Astrocyte (in vitro differentiated cells and primary cell): ENCODE measurements at regions not wholly inside any gene's neighbourhood (a gene's known extent, or its start where the extent isn't known, plus 50 kb on each side); places are given as distances from the start of the nearest gene placed in this dataset.

Source experiments
- DNase-seq: peaks from one replicate; pipeline ENCODE4 v3.0.0-alpha.2; 2010; ENCODE audit warnings: low read depth
- FAIRE-seq: peaks from 2 replicates; lab custom pipeline; 2011; peaks lifted over from hg19 to GRCh38; lab: Jason Lieb, UNC
- H2AFZ ChIP-seq: 2 replicates; pipeline ENCODE4 v1.6.0; 2012; ENCODE audit warnings: low read depth, low read length, inconsistent platforms
- H3K27ac ChIP-seq: 2 replicates; pipeline ENCODE4 v1.5.1; 2011; ENCODE audit warnings: low read depth, low read length, inconsistent platforms
- H3K27me3 ChIP-seq: 2 replicates; pipeline ENCODE4 v1.6.0; 2011; ENCODE audit warnings: low read length, inconsistent platforms; ENCODE audit not compliant: insufficient read depth
- H3K36me3 ChIP-seq: 2 replicates; pipeline ENCODE4 v1.5.1; 2011; ENCODE audit warnings: low read length, inconsistent platforms; ENCODE audit not compliant: insufficient read depth
- H3K4me1 ChIP-seq: 2 replicates; pipeline ENCODE4 v1.5.1; 2011; ENCODE audit warnings: low read length, inconsistent platforms; ENCODE audit not compliant: insufficient read depth
- H3K4me2 ChIP-seq: 2 replicates; pipeline ENCODE4 v1.6.0; 2012; ENCODE audit warnings: low read length, inconsistent platforms
- H3K4me3 ChIP-seq: 2 replicates; pipeline ENCODE4 v1.5.1; 2011; ENCODE audit warnings: low read depth, mild to moderate bottlenecking, low read length, inconsistent platforms; ENCODE audit not compliant: insufficient read depth
- H3K79me2 ChIP-seq: 2 replicates; pipeline ENCODE4 v1.6.0; 2012; ENCODE audit warnings: mild to moderate bottlenecking, low read length, inconsistent platforms; ENCODE audit not compliant: insufficient read depth
- H3K9ac ChIP-seq: 2 replicates; pipeline ENCODE4 v1.6.0; 2012; ENCODE audit warnings: mild to moderate bottlenecking, low read length, inconsistent platforms
- H3K9me3 ChIP-seq: 2 replicates; pipeline ENCODE4 v1.5.1; 2012; ENCODE audit warnings: low read depth, mild to moderate bottlenecking, low read length, inconsistent platforms; ENCODE audit not compliant: insufficient read depth
- H4K20me1 ChIP-seq: 2 replicates; pipeline ENCODE4 v1.6.0; 2012; ENCODE audit warnings: low read length, inconsistent platforms; ENCODE audit not compliant: insufficient read depth
- H3K27ac Mint-ChIP-seq: one replicate; pipeline ENCODE4 v1.8.0; 2021; ENCODE audit warnings: mild to moderate bottlenecking, mixed read lengths; ENCODE audit not compliant: unreplicated experiment
- H3K27me3 Mint-ChIP-seq: one replicate; pipeline ENCODE4 v1.8.0; 2021; ENCODE audit warnings: low read depth, mixed read lengths; ENCODE audit not compliant: unreplicated experiment
- H3K36me3 Mint-ChIP-seq: one replicate; pipeline ENCODE4 v1.8.0; 2021; ENCODE audit warnings: low read depth, mixed read lengths; ENCODE audit not compliant: unreplicated experiment
- H3K4me1 Mint-ChIP-seq: one replicate; pipeline ENCODE4 v1.8.0; 2021; ENCODE audit warnings: low read depth, mixed read lengths; ENCODE audit not compliant: unreplicated experiment
- H3K4me3 Mint-ChIP-seq: one replicate; pipeline ENCODE4 v1.8.0; 2021; ENCODE audit warnings: mild to moderate bottlenecking, moderate library complexity, mixed read lengths; ENCODE audit not compliant: unreplicated experiment
- H3K9me3 Mint-ChIP-seq: one replicate; pipeline ENCODE4 v1.8.0; 2021; ENCODE audit warnings: mild to moderate bottlenecking, mixed read lengths; ENCODE audit not compliant: unreplicated experiment
- CTCF ChIP-seq: IDR thresholded peaks from 2 replicates; pipeline ENCODE4 v1.5.1; 2011; ENCODE audit warnings: low read depth, mild to moderate bottlenecking, inconsistent platforms, low read length, moderate library complexity; ENCODE audit not compliant: insufficient read depth
- EZH2 ChIP-seq: IDR thresholded peaks from 2 replicates; pipeline ENCODE4 v1.6.1; 2012; ENCODE audit warnings: mild to moderate bottlenecking, low read length, inconsistent platforms; ENCODE audit not compliant: insufficient read depth

GRCh38 chr1:201596101-201596868 is 57.4 kb downstream of the NAV1 start:
- H3K27me3 ChIP-seq, result no peaks in the 10 kb centered on the region
- peaks cover 49% of the 10 kb centered on the region for H4K20me1 ChIP-seq
- H3K79me2 ChIP-seq, result peaks cover 83% of the 10 kb centered on the region
- no peak for FAIRE-seq
- Mint-ChIP-seq H3K27me3 (no peaks in the 10 kb centered on the region), H3K27ac (no peak overlapping the region), H3K4me1 (peaks cover 40% of the 10 kb centered on the region), H3K4me3 (no peak overlapping the region), H3K9me3 (no peaks in the 10 kb centered on the region), H3K36me3 (peaks cover 15% of the 10 kb centered on the region)
- no peak overlapping the region for H3K9ac ChIP-seq
- no peak overlapping the region for H2AFZ ChIP-seq
- H3K4me1 ChIP-seq, result peaks cover 44% of the 10 kb centered on the region
- no peaks in the 10 kb centered on the region for H3K9me3 ChIP-seq
- H3K36me3 ChIP-seq, result peaks cover 8% of the 10 kb centered on the region
- no peak overlapping the region for H3K27ac ChIP-seq
- DNase-seq, result no peak
- TF ChIP-seq CTCF, result no peak
- TF ChIP-seq EZH2, result no peak
- no peak overlapping the region for H3K4me3 ChIP-seq
- H3K4me2 ChIP-seq, result no peak overlapping the region

- H3K27ac Mint-ChIP-seq, result no peak overlapping the region
- no peak for DNase-seq
- Histone ChIP-seq H2AFZ (no peak overlapping the region), H3K36me3 (peaks cover 4% of the 10 kb centered on the region), H3K79me2 (peaks cover 77% of the 10 kb centered on the region), H3K4me3 (no peak overlapping the region), H3K4me1 (peaks cover 53% of the 10 kb centered on the region), H3K4me2 (no peak overlapping the region), H4K20me1 (peaks cover 35% of the 10 kb centered on the region), H3K27me3 (no peaks in the 10 kb centered on the region), H3K9me3 (no peaks in the 10 kb centered on the region), H3K9ac (no peak overlapping the region), H3K27ac (no peak overlapping the region)
- peaks cover 13% of the 10 kb centered on the region for H3K36me3 Mint-ChIP-seq
- H3K4me1 Mint-ChIP-seq, result peaks cover 48% of the 10 kb centered on the region
- no peak overlapping the region for H3K4me3 Mint-ChIP-seq
- no peaks in the 10 kb centered on the region for H3K9me3 Mint-ChIP-seq
- no peaks in the 10 kb centered on the region for H3K27me3 Mint-ChIP-seq
- no peak for FAIRE-seq
- TF ChIP-seq EZH2 (no peak), CTCF (no peak)
Measured at GRCh38 chr1:201597551-201598230, 58.8 kb downstream of the NAV1 start.

GRCh38 chr1:201598396-201598795 is 59.5 kb downstream of the NAV1 start:
- H3K36me3 Mint-ChIP-seq, result peaks cover 11% of the 10 kb centered on the region
- H3K79me2 ChIP-seq, result peaks cover 77% of the 10 kb centered on the region
- no peak overlapping the region for H3K4me3 ChIP-seq
- H3K36me3 ChIP-seq, result peaks cover 4% of the 10 kb centered on the region
- no peak overlapping the region for H3K27ac ChIP-seq
- no peak overlapping the region for H3K9ac ChIP-seq
- H3K27ac Mint-ChIP-seq, result no peak overlapping the region
- no peak for TF ChIP-seq EZH2
- no peak for TF ChIP-seq CTCF
- no peak overlapping the region for H3K4me3 Mint-ChIP-seq
- no peaks in the 10 kb centered on the region for H3K9me3 Mint-ChIP-seq
- peaks cover 53% of the 10 kb centered on the region for H3K4me1 ChIP-seq
- H3K4me2 ChIP-seq, result no peak overlapping the region
- peaks cover 30% of the 10 kb centered on the region for H4K20me1 ChIP-seq
- H3K4me1 Mint-ChIP-seq, result peaks cover 51% of the 10 kb centered on the region
- no peaks in the 10 kb centered on the region for H3K9me3 ChIP-seq
- DNase-seq, result no peak
- FAIRE-seq, result no peak
- H3K27me3 Mint-ChIP-seq, result no peaks in the 10 kb centered on the region
- no peaks in the 10 kb centered on the region for H3K27me3 ChIP-seq
- H2AFZ ChIP-seq, result no peak overlapping the region
